Uterus (tissue), 2 donors: ENCODE measurements at regions not wholly inside any gene's neighbourhood (a gene's known extent, or its start where the extent isn't known, plus 50 kb on each side); places are given as distances from the start of the nearest gene placed in this dataset.

Experiments
- POLR2A ChIP-seq, 2 donors: fragments of 450-650 bp; IDR thresholded peaks; one replicate each; pipeline ENCODE4 v1.6.1; 2016; ENCODE audit warnings: antibody characterized with exemption in 2 of 2, mild to moderate bottlenecking in 1 of 2, moderate library complexity in 1 of 2
- TF ChIP-seq, protein P1 (sequence below), 4 experiments: fragments of 200-600 bp in 2 of 4; fragments of 450-650 bp in 2 of 4; sonication (generic) in 2 of 4; IDR thresholded peaks; one replicate each; pipeline ENCODE4 v1.5.1; 2016 to 2019; ENCODE audit warnings: antibody characterized with exemption in 4 of 4, mild to moderate bottlenecking in 2 of 4, moderate library complexity in 1 of 4

DNA sequence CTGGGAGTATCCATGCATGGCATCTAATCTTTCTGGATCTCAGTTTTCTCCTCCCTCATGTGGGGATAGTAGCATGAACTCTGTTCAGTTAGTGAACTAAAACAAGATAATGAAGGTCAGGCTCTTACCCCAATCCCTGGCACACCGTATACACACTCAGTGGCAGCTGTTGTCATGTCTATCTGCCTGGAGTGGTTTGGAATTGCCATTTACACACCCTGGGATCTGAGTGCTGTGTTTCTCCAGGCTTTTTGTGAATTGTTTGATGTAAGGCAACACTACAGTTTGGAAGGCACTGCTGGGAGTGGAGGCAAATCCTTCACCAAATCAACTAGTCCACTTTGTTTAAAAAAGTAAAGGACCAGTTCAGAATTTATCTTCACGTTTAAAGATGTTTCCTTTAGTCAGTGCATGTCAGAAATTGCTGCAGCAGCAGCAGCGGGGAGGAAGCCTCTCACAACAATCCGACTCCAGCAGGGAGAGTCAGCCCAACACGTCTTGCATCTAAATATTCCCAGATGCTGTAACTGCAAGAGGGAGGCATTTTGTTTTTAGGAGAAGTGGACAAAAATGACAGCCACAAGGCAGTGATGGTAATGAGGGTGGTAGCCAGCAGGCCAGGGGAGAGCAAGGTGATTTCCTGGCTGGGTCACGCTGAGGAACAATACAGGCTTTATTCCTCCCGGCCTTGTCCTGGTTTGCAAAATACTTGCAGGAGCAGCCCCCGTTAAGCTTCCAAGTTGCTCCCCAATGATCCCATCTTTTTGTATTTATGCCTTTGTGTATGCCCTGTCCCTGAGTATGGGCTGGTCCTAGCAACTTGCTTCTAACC lies 128.5 kb upstream of the LRIG1 start:
- TF ChIP-seq, protein P1, sequence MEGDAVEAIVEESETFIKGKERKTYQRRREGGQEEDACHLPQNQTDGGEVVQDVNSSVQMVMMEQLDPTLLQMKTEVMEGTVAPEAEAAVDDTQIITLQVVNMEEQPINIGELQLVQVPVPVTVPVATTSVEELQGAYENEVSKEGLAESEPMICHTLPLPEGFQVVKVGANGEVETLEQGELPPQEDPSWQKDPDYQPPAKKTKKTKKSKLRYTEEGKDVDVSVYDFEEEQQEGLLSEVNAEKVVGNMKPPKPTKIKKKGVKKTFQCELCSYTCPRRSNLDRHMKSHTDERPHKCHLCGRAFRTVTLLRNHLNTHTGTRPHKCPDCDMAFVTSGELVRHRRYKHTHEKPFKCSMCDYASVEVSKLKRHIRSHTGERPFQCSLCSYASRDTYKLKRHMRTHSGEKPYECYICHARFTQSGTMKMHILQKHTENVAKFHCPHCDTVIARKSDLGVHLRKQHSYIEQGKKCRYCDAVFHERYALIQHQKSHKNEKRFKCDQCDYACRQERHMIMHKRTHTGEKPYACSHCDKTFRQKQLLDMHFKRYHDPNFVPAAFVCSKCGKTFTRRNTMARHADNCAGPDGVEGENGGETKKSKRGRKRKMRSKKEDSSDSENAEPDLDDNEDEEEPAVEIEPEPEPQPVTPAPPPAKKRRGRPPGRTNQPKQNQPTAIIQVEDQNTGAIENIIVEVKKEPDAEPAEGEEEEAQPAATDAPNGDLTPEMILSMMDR (IDR thresholded peaks at IDR 0.05): no peak
- no peak for TF ChIP-seq POLR2A (IDR thresholded peaks at IDR 0.05)
